OCI-LY1 (cell line): ENCODE measurements at regions not wholly inside any gene's neighbourhood (a gene's known extent, or its start where the extent isn't known, plus 50 kb on each side); places are given as distances from the start of the nearest gene placed in this dataset.

Experiments used
- H2AFZ ChIP-seq: fragments of 200-600 bp; sonication (generic), shearing (Covaris generic); 2 replicates; pipeline ENCODE4 v1.6.0; 2014; ENCODE audit warnings: antibody characterized with exemption, mild to moderate bottlenecking, low read length
- H3F3A ChIP-seq: fragments of 200-600 bp; sonication (generic), shearing (Covaris generic); 2 replicates; pipeline ENCODE4 v1.6.0; 2014; ENCODE audit warnings: mild to moderate bottlenecking, antibody characterized with exemption, low read length, moderate library complexity; ENCODE audit not compliant: insufficient read depth
- H3K27ac ChIP-seq: fragments of 200-600 bp; sonication (generic); 2 replicates; pipeline ENCODE4 v1.5.1; 2014; ENCODE audit warnings: low read length, mixed run types, mild to moderate bottlenecking, low read depth; ENCODE audit not compliant: poor library complexity, severe bottlenecking
- H3K27me3 ChIP-seq: fragments of 200-600 bp; sonication (generic); 2 replicates; pipeline ENCODE4 v1.6.0; 2014; ENCODE audit warnings: antibody characterized with exemption, mild to moderate bottlenecking, low read length, moderate library complexity; ENCODE audit not compliant: insufficient read depth
- H3K36me3 ChIP-seq: fragments of 200-600 bp; sonication (generic); 2 replicates; pipeline ENCODE4 v1.6.1; 2014; ENCODE audit warnings: mild to moderate bottlenecking, antibody characterized with exemption, low read length, moderate library complexity, mixed read lengths; ENCODE audit not compliant: insufficient read depth
- H3K4me1 ChIP-seq: fragments of 200-600 bp; sonication (generic); 2 replicates; pipeline ENCODE4 v1.5.1; 2014; ENCODE audit warnings: mild to moderate bottlenecking, low read length, moderate library complexity; ENCODE audit not compliant: insufficient read depth, severe bottlenecking
- H3K4me2 ChIP-seq: fragments of 200-600 bp; sonication (generic), shearing (Covaris generic); 2 replicates; pipeline ENCODE4 v1.6.1; 2014; ENCODE audit warnings: low read length
- H3K4me3 ChIP-seq: fragments of 200-600 bp; sonication (generic); 2 replicates; pipeline ENCODE4 v1.5.1; 2014; ENCODE audit warnings: low read length, low read depth, mild to moderate bottlenecking, mixed read lengths; ENCODE audit not compliant: poor library complexity, severe bottlenecking
- H3K79me2 ChIP-seq: fragments of 200-600 bp; shearing (Covaris generic); 2 replicates; pipeline ENCODE4 v1.6.1; 2016; ENCODE audit warnings: mixed run types, low read length, mixed read lengths; ENCODE audit not compliant: insufficient read depth
- H3K9ac ChIP-seq: fragments of 200-600 bp; sonication (generic), shearing (Covaris generic); 2 replicates; pipeline ENCODE4 v1.6.1; 2014; ENCODE audit warnings: mild to moderate bottlenecking, low read length, mixed read lengths
- H3K9me2 ChIP-seq: fragments of 200-600 bp; sonication (generic), shearing (Covaris generic); 2 replicates; pipeline ENCODE4 v1.6.1; 2014; ENCODE audit warnings: low read depth, mild to moderate bottlenecking, low read length, mixed read lengths
- H3K9me3 ChIP-seq: fragments of 200-600 bp; shearing (Covaris generic); 2 replicates; pipeline ENCODE4 v1.6.1; 2014; ENCODE audit warnings: low read length, mixed read lengths
- H4K20me1 ChIP-seq: fragments of 200-600 bp; sonication (generic), shearing (Covaris generic); 2 replicates; pipeline ENCODE4 v1.6.0; 2016; ENCODE audit warnings: mild to moderate bottlenecking, low read length; ENCODE audit not compliant: insufficient read depth
- EZH2 ChIP-seq: fragments of 200-600 bp; sonication (generic), shearing (Covaris generic); IDR thresholded peaks from 2 replicates; pipeline ENCODE4 v1.8.0; 2017; ENCODE audit warnings: borderline replicate concordance, mixed run types, mild to moderate bottlenecking, antibody characterized with exemption, low read length, moderate library complexity, mixed read lengths
- TF ChIP-seq, protein P1 (sequence below): fragments of 200-600 bp; sonication (generic), shearing (Covaris generic); IDR thresholded peaks from 2 replicates; pipeline ENCODE4 v1.5.1; 2017; ENCODE audit warnings: mild to moderate bottlenecking, antibody characterized with exemption, low read length, moderate library complexity, mixed read lengths

DNA sequence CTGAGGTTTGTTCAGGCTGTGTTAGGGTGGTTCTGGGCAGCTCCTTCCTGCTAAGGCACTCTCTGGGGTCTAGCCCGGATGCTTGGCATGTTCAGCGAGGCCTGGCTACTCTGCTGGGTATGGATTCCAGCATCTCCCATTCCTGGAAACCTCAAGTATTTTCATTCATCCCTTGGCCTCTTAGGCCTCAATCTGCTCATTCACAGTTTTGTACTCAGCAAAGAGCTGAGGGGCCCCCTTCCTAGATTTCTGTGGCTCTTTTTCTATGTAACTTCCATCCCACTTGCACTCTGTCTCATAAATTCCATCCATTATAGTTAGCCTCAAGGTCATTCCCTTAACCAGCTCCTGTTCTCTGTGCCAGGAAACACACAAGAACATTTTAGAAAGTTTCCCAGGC is 798.8 kb upstream of the HS6ST1 start:
- Histone ChIP-seq H3K27me3 (no peaks in the 10 kb centered on the region), H3K4me3 (no peak overlapping the region), H3K4me1 (no peaks in the 10 kb centered on the region), H3K79me2 (no peaks in the 10 kb centered on the region), H3K27ac (no peak overlapping the region), H3K9me2 (no peaks in the 10 kb centered on the region), H3K9ac (no peak overlapping the region), H3K9me3 (no peaks in the 10 kb centered on the region), H3K36me3 (no peaks in the 10 kb centered on the region), H3K4me2 (no peak overlapping the region), H4K20me1 (no peaks in the 10 kb centered on the region), H2AFZ (no peak overlapping the region), H3F3A (no peaks in the 10 kb centered on the region)
- TF ChIP-seq, protein P1, sequence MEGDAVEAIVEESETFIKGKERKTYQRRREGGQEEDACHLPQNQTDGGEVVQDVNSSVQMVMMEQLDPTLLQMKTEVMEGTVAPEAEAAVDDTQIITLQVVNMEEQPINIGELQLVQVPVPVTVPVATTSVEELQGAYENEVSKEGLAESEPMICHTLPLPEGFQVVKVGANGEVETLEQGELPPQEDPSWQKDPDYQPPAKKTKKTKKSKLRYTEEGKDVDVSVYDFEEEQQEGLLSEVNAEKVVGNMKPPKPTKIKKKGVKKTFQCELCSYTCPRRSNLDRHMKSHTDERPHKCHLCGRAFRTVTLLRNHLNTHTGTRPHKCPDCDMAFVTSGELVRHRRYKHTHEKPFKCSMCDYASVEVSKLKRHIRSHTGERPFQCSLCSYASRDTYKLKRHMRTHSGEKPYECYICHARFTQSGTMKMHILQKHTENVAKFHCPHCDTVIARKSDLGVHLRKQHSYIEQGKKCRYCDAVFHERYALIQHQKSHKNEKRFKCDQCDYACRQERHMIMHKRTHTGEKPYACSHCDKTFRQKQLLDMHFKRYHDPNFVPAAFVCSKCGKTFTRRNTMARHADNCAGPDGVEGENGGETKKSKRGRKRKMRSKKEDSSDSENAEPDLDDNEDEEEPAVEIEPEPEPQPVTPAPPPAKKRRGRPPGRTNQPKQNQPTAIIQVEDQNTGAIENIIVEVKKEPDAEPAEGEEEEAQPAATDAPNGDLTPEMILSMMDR: no peak
- TF ChIP-seq EZH2: no peak

DNA sequence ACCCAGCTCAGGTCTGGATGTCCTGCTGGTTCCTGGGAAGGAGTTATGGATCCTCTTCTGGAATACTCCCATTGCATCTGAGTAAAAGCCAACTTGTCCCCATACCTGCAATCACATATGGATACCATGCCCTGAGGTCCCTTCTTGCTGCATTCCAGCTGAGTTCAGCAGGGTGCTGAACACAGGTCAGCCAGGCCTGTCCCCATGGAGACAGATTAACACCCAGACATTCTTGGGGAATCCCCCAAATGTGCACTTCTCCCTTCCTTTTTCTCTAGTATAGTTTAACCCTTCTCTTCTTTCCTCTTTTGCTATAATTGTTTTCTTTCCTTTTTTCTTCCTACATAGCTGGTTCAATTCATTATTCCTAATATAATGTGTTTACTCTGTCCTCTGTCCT is 799.6 kb upstream of the HS6ST1 start:
- Histone ChIP-seq H4K20me1 (no peaks in the 10 kb centered on the region), H2AFZ (no peak overlapping the region), H3K4me3 (no peak overlapping the region), H3K9me2 (no peaks in the 10 kb centered on the region), H3K9ac (no peak overlapping the region), H3K4me1 (no peaks in the 10 kb centered on the region), H3K4me2 (no peak overlapping the region), H3F3A (no peaks in the 10 kb centered on the region), H3K79me2 (no peaks in the 10 kb centered on the region), H3K9me3 (no peaks in the 10 kb centered on the region), H3K27me3 (no peaks in the 10 kb centered on the region), H3K27ac (no peak overlapping the region), H3K36me3 (no peaks in the 10 kb centered on the region)
- no peak for TF ChIP-seq EZH2
- TF ChIP-seq, protein P1: no peak

- Histone ChIP-seq H3K79me2 (no peaks in the 10 kb centered on the region), H3K27ac (no peak overlapping the region), H3K4me3 (no peak overlapping the region), H3K9me2 (no peaks in the 10 kb centered on the region), H3F3A (no peaks in the 10 kb centered on the region), H3K4me1 (no peaks in the 10 kb centered on the region), H2AFZ (no peak overlapping the region), H3K4me2 (no peak overlapping the region), H3K9me3 (no peaks in the 10 kb centered on the region), H4K20me1 (no peaks in the 10 kb centered on the region), H3K27me3 (no peaks in the 10 kb centered on the region), H3K36me3 (no peaks in the 10 kb centered on the region), H3K9ac (no peak overlapping the region)
- no peak for TF ChIP-seq EZH2
- TF ChIP-seq, protein P1: no peak
These were observed 810.4 kb upstream of the HS6ST1 start for GRCh38 chr2:129129087-129129486.
